ENCODE measurements at regions not wholly inside any gene's neighbourhood (a gene's known extent, or its start where the extent isn't known, plus 50 kb on each side); places are given as distances from the start of the nearest gene placed in this dataset.

- TF ChIP-seq POLR2A (IDR thresholded peaks at IDR 0.05; ENCODE audit: low read depth, low read length) = no peak
- no peak for DNase-seq (ENCODE audit: insufficient read length, low spot score)
- no peak for FAIRE-seq
These were observed 68.9 kb downstream of the NCR2 start for GRCh38 chr6:41404182-41404845.

- no peak for TF ChIP-seq POLR2A (IDR thresholded peaks at IDR 0.05; ENCODE audit: low read depth, low read length)
- FAIRE-seq = no peak
These were observed 70.7 kb downstream of the NCR2 start for GRCh38 chr6:41405941-41406727.

DNA sequence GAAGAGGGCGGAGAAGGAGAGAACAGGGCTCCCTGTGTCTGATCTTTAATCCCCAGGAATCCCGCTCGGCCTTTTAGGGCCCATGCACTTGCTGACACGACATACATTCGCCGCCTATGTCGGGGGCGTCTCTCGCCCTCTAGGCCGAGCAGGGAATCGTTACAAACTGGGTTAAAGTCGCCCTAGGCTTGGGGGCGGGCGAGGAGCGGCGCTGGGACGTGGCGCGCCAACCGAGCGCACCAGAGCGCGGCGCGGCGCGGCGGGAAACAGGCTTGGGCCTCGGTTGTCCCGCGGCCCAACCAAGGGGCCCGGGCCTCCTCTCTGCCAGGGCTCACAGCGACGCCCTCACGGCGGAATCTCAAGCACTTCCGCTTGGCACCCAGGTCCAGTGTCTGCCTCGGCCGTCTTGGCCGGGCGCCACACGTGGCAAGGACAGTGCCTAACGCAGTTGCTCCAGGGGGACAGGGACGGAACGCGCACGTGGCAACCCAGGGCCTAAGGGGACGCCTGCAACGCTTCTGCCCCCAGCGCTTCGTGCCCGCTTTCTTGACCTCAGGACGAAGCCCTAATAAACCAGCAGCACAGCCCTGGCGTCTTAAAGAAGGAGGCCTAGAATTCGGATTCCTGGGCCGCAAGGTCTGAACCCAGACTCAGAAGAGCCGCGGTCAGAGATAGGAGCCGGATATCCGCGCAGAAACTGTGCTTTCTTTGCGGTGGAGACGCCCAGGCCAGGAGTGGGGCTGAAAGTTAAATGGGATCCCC, 71.5 kb downstream of the NCR2 start:
- DNase-seq (ENCODE audit: insufficient read length, low spot score) = no peak
- TF ChIP-seq POLR2A (IDR thresholded peaks at IDR 0.05; ENCODE audit: low read depth, low read length) = no peak
- no peak for FAIRE-seq

More at GRCh38 chr6:41405941-41406727, 70.7 kb downstream of the NCR2 start:
- no peak for DNase-seq (ENCODE audit: insufficient read length, low spot score)

DNA sequence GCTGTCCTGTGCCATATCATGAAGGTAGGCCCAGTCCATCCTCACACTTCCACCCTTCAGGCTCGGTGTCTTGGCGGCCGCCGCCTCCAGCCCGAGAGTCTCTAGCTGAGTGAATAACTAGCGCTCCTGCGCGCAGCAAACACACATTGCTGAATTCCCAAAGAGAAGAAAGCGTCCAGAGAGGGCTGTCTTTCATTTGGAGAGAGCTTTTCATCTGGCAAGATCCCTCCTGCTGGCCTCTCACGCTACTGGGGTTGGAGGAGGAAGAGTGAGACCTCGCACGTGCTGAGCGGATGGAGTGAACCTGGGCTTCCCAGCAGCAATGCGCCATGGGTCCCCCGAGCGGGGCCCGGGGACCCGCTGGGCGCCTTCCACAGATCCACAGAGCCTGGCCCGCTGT, 73.2 kb downstream of the NCR2 start:
- DNase-seq (ENCODE audit: insufficient read length, low spot score) = no peak
- TF ChIP-seq POLR2A (IDR thresholded peaks at IDR 0.05; ENCODE audit: low read depth, low read length) = no peak
- no peak for FAIRE-seq

DNA sequence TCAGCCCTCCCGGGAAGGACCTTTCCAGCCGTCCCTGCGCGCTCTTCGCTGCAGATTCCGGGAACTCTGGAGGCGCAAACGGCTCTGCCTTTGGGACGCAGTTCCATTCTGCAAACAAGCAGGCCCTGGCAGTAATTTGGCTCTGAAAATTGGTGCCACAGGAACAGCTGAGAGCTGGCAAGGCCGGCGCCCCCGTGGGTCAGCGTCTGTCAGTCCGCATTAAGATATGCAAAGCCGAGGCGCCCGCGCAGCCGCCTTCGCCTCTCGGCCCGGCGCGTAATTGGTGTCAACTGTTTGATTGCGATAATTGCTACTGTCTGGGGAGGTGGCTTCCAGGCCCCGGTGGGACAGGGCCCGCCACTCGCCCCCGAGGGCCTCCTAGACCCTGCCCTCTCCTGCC, 73.6 kb downstream of the NCR2 start:
- no peak for TF ChIP-seq POLR2A (IDR thresholded peaks at IDR 0.05; ENCODE audit: low read depth, low read length)
- FAIRE-seq (no peak), DNase-seq (ENCODE audit: insufficient read length, low spot score) (no peak)

GRCh38 chr6:41409489-41409888, 74.1 kb downstream of the NCR2 start:
- FAIRE-seq (no peak), DNase-seq (ENCODE audit: insufficient read length, low spot score) (no peak)
- no peak for TF ChIP-seq POLR2A (IDR thresholded peaks at IDR 0.05; ENCODE audit: low read depth, low read length)

DNA sequence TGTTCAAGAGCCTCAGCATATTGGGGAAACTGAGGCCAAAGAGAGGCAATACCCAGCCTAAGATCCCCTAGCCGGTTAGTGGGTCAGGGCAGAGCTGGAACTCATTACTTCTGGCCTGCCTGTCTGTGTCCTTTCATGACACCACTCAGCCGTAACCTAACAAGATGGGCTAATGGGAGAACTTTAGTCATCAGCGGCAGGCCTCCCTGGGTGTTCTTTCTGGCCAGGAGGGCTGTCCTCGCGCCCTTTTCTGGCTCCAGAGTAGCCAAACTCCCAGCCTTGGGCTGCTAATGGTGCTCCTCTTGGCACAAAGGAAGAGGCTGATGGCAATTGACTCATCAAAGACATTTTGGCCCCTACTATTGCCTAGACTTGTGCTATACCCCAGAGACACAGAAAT, 76.6 kb downstream of the NCR2 start:
- no peak for TF ChIP-seq POLR2A (IDR thresholded peaks at IDR 0.05; ENCODE audit: low read depth, low read length)

DNA sequence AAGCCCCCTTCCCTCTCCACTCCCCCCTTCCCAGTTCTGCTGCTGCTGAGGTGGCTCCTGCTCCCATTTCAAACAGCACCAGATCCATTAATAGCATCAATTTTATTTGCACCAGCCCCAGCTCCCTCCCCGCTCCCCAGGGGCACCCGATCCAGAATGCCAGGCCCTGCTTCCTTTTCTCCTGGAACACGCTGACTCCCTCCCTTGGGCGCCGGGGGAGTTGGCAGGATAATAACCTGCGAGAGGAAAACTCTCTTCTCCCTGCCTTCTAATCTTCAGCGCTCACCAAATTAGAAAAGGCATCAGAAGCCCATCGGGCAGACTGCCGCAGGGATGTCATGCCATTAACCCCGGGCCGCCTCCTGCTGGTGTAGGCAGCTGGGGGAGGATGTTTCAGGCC, 77.8 kb downstream of the NCR2 start:
- no peak for FAIRE-seq
- no peak for DNase-seq (ENCODE audit: insufficient read length, low spot score)
- TF ChIP-seq POLR2A (IDR thresholded peaks at IDR 0.05; ENCODE audit: low read depth, low read length) = no peak

More for the DNA sequence above, 76.6 kb downstream of the NCR2 start:
- DNase-seq (ENCODE audit: insufficient read length, low spot score) = no peak
- FAIRE-seq = no peak

DNA sequence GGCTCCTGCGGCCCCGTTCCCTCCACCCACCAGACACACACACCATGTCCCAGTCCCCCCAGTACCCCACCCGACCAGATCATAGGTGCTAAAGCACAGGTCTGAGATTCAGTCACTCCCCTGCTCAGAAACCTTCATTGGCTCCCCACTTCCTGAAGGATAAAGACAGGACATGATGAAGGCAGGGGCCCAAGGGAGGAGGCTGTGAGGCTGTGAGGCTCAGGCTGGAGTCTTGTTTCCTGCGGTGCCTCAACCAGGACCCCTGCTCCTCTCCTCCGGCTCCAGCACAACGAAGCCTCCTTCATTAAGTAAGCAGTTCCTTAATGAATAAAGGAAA, 81.1 kb downstream of the NCR2 start:
- DNase-seq (ENCODE audit: insufficient read length, low spot score) = no peak
- FAIRE-seq = no peak
- TF ChIP-seq POLR2A (IDR thresholded peaks at IDR 0.05; ENCODE audit: low read depth, low read length) = no peak

- FAIRE-seq = no peak
- TF ChIP-seq POLR2A (IDR thresholded peaks at IDR 0.05; ENCODE audit: low read depth, low read length) = no peak
- no peak for DNase-seq (ENCODE audit: insufficient read length, low spot score)
These were observed 83.3 kb downstream of the NCR2 start for GRCh38 chr6:41418741-41419140.

DNA sequence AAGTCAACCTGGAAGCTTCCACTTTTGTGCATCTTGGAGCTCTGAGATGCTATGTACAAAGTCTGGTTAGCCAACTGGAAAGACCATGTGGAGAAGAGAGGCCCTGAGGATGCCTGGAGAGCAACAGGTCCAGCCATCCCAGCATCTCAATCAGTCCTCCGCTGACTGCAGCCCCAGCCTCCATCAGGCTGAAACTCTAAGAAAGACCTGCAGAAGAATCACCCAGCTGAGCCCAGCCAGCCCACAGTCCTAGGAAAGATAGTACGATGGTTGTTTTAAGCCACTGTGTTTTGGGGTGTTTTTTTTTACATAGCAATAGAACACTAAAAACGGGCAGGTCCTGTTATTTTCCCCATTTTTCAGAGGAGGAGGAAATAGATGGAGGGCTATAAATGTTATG, 84.0 kb downstream of the NCR2 start:
- no peak for TF ChIP-seq POLR2A (IDR thresholded peaks at IDR 0.05; ENCODE audit: low read depth, low read length)
- FAIRE-seq = no peak
- DNase-seq (ENCODE audit: insufficient read length, low spot score) = no peak

DNA sequence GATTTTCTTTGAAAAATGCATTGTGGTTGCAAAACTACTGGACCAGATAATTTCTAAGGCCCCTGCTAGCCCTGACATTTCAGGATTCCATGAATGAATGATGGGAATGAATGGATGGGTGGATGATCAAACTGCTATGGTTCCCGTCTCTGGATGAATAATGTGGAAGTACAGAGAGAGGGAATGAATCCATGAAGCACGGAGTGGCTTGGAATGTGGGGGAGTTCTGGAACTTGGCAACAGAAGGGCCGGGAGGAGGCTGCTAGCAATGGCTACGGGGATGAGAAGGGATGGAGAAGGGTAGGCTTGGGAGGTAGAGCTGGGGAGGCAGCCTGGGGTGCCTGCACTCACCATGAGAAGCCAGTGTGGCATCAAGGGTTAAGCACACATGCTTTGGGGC, 84.8 kb downstream of the NCR2 start:
- FAIRE-seq = no peak
- TF ChIP-seq POLR2A (IDR thresholded peaks at IDR 0.05; ENCODE audit: low read depth, low read length) = no peak

DNA sequence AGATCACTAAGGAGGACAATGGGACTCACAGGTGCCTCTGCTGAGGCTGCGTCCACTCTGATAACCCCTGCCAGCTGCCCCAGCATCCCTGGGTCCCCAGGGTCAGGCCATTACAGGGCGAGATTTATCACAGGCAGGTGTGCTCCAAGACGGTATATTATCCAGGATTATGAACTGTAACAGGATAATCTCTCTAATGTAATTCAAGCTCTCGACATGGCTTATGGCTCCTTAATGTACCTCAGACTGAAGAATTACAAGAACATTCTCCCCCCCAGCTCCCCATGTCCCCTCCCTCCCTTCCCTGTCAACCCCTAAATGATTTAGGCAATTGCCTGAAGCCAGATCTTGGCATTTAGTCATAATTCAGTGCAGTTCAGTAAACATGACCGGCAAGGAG, 86.8 kb downstream of the NCR2 start:
- TF ChIP-seq POLR2A (IDR thresholded peaks at IDR 0.05; ENCODE audit: low read depth, low read length) = no peak
- no peak for DNase-seq (ENCODE audit: insufficient read length, low spot score)
- no peak for FAIRE-seq

More for the DNA sequence above, 84.8 kb downstream of the NCR2 start:
- no peak for DNase-seq (ENCODE audit: insufficient read length, low spot score)

DNA sequence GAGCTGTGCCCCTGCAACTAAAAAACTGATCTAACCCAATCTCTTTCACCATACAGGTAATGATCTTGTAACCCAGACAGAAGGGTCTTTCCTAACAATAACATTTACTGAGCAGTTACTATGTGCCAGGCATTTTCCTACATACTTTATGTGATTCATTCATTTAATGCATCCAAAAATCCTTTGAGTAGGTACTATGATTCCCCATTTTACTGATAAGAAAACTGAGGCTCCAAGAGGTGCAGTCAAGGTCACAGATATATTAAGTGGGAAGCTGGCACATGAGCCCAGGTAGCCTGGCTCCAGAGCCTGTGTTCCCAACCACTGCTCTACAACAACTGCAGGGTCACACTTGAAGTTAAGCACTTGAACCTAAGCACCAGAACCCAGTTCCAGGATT, 87.6 kb downstream of the NCR2 start:
- no peak for FAIRE-seq
- TF ChIP-seq POLR2A (IDR thresholded peaks at IDR 0.05; ENCODE audit: low read depth, low read length) = no peak
- DNase-seq (ENCODE audit: insufficient read length, low spot score) = no peak

Measured in H54 (cell line).